ENCODE measurements at regions not wholly inside any gene's neighbourhood (a gene's known extent, or its start where the extent isn't known, plus 50 kb on each side); places are given as distances from the start of the nearest gene placed in this dataset.
A peak's percentile ranks its signal among the peaks of the same experiment; 100 is the strongest.
"Not testable (repeated sequence)": the region's sequence is repeated elsewhere in the genome, so short reads cannot be mapped to it uniquely, and the experiment has no call there.

DNA sequence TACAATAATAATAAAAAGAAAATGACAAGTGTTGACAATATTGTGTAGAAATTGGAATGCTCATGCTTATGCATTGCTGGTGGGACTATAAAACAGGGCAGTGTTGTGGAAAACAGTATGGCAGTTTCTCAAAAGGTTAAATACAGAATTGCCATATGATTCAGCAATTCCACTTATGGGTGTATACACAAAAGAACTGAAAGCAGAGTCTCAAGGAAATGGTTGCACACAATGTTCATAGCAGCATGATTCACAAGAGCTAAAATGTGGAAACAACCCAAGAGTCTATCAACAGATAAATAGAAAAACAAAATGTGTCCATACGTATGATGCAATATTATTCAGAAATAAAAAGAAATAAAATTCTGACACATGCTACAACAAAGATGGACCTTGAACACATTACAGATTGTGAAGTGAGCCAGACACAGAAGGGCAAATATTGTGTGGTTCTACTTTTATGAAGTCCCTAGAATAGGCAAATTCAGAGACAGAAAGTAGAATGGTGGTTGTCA lies 64.8 kb upstream of the GRM8 start:
- Mint-ChIP-seq H3K9me3 (peaks cover 6 to 7% of the 10 kb centered on the region in 2 donors), H3K36me3 (ENCODE audit: insufficient read depth in 2 of 2) (peaks cover 3% of the 10 kb centered on the region in 2 donors), H3K27me3 (ENCODE audit: low read depth) (peaks cover 13% of the 10 kb centered on the region), H3K4me3 (peak overlapping the region in 1 of 2 donors; percentile 1), H3K27ac (peak overlapping the region; percentile 43), H3K4me1 (ENCODE audit: low read depth) (peaks cover 17% of the 10 kb centered on the region)
- ATAC-seq (replicated peaks in 1 of 2), result peak; percentile 62 to 71
- DNase-seq, result no peak

DNA sequence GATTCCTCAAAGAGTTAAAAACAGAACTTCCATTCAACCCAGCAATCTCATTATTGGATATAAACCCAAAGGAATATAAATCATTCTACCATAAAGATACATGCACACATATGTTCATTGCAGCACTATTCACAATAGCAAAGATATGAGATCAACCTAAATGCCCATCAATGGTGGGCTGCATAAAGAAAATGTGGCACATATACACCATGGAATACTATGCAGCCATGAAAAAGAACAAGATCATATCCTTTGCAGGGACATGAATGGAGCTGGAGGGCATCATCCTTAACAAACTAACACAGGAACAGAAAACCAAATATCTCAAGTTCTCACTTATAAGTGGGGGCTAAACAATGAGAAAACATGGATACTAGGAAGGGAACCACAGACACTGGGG lies 64.1 kb upstream of the GRM8 start:
- H3K9me3 Mint-ChIP-seq; H3K36me3 Mint-ChIP-seq (ENCODE audit: insufficient read depth in 2 of 2); H3K4me1 Mint-ChIP-seq (ENCODE audit: low read depth); DNase-seq; ATAC-seq (replicated peaks in 1 of 2); H3K4me3 Mint-ChIP-seq; H3K27ac Mint-ChIP-seq: not testable (repeated sequence)
- H3K27me3 Mint-ChIP-seq (ENCODE audit: low read depth), result peaks cover 13% of the 10 kb centered on the region

DNA sequence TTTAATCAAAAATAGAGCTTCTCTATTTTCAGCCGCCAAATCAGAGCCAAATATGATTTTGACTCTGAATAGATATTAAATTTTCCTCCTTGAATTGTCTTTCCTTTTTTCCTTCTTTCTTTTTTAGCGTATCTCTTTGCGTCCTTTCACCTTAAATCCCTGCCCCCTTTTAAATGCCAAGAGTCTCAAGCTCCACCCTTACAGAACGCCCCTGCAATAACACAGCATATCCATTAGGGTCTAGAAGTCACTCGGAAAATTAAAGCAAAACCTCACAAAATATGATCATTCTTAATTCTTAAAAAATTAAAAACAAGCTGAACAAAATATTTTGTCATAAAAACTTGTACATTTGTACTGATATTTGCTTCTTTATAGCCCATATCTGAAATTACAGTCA lies 51.3 kb upstream of the GRM8 start:
- Mint-ChIP-seq H3K36me3 (ENCODE audit: insufficient read depth in 2 of 2) (no peaks in the 10 kb centered on the region), H3K4me3 (no peak overlapping the region), H3K27ac (no peak overlapping the region), H3K9me3 (no peaks in the 10 kb centered on the region), H3K27me3 (ENCODE audit: low read depth) (peaks cover 2% of the 10 kb centered on the region), H3K4me1 (ENCODE audit: low read depth) (no peaks in the 10 kb centered on the region)
- no peak for DNase-seq
- ATAC-seq (replicated peaks in 1 of 2), result no peak

DNA sequence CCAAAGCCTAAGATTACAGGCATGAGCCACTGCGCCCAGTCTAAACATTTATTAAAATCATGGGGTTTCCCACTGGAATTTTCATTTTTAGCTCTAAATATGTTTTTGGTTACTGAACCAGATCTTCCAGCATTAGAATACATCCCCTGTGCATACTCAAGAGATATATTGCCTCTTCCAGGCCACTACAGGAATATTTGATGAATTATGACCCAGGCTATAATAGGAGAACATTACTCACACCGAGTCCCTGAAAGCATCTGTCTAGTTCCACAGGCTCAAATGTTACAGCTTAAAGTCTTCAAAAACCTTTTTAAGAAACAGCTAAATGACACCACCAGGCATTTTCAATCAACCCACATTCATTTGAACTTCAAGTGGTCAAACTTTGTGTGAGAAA lies 50.4 kb upstream of the GRM8 start:
- ATAC-seq (replicated peaks in 1 of 2), result no peak
- no peak overlapping the region for H3K4me3 Mint-ChIP-seq
- no peak for DNase-seq
- peaks cover 8% of the 10 kb centered on the region for H3K27me3 Mint-ChIP-seq (ENCODE audit: low read depth)
- H3K36me3 Mint-ChIP-seq (ENCODE audit: insufficient read depth in 2 of 2), result no peaks in the 10 kb centered on the region
- H3K9me3 Mint-ChIP-seq, result peaks cover 0 to 2% of the 10 kb centered on the region in 2 donors
- H3K27ac Mint-ChIP-seq, result no peak overlapping the region
- no peaks in the 10 kb centered on the region for H3K4me1 Mint-ChIP-seq (ENCODE audit: low read depth)

All from activated T-cell treated with anti-CD3 and anti-CD28 coated beads, Interleukin-2, amount 50 U/mL, for 72 hours (primary cell).